GM12872 (cell line): ENCODE measurements at regions not wholly inside any gene's neighbourhood (a gene's known extent, or its start where the extent isn't known, plus 50 kb on each side); places are given as distances from the start of the nearest gene placed in this dataset.

Experiments used
- TF ChIP-seq, protein P1 (sequence below): IDR thresholded peaks from 3 replicates; pipeline ENCODE4 v1.5.1; 2011; ENCODE audit warnings: low read depth, mild to moderate bottlenecking, low read length, moderate library complexity; ENCODE audit not compliant: insufficient read depth

DNA sequence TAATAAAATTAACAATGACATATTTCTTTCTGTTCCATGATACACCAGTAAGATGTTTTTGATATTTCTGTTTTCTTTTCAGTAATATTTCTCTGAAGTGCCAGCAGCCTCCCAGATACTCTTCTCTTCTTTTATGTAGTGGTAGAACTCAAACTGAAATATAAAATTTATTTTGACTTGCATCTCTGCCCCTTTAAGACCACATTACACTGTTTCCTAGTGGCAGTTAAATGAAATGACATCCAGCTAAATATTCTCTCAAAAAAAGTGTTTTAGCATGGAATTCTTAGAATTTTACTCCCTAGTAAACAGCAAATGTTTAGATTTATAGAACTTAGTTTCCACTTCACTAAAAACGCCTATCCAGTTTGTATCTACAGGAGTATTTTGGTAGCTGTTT, 237.2 kb upstream of the MTPN start:
- TF ChIP-seq, protein P1, sequence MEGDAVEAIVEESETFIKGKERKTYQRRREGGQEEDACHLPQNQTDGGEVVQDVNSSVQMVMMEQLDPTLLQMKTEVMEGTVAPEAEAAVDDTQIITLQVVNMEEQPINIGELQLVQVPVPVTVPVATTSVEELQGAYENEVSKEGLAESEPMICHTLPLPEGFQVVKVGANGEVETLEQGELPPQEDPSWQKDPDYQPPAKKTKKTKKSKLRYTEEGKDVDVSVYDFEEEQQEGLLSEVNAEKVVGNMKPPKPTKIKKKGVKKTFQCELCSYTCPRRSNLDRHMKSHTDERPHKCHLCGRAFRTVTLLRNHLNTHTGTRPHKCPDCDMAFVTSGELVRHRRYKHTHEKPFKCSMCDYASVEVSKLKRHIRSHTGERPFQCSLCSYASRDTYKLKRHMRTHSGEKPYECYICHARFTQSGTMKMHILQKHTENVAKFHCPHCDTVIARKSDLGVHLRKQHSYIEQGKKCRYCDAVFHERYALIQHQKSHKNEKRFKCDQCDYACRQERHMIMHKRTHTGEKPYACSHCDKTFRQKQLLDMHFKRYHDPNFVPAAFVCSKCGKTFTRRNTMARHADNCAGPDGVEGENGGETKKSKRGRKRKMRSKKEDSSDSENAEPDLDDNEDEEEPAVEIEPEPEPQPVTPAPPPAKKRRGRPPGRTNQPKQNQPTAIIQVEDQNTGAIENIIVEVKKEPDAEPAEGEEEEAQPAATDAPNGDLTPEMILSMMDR: no peak

DNA sequence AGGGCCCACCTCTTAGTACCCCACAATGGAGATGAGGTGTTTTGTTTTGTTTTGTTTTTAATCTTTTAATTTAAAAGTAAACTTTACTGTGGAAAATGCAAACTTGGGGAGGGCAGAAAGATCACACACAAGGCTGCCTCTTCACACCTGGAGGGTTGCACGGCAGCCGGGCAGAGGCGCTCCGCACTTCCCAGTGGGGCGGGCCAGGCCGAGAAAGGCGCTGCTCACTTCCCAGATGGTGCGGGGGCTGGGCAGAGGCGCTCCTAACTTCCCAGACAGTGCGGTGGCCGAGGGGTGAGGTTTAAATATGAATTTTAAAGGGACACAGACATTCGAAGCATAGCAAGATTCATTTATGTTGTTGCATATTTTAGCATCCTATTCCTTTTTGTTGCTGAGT, 235.9 kb upstream of the MTPN start:
- TF ChIP-seq, protein P1: no peak

DNA sequence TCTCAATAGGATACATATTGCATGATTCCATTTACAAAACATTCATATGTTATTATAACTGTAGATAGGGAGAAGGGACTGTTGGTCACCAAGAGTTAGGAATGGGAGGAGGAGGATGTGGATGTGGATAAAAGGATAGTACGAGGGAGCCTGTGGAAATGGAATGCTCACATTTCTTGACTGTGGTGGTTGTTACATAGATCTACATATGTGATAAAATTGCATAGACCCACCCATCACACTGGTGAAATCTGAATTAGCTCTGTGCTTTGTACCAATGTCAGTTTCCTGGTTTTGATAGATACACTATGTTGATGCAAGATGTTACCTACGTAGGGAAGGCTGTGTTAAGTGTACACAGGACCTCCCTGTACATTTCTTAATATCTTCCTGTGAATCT, 233.5 kb upstream of the MTPN start:
- TF ChIP-seq, protein P1: no peak

DNA sequence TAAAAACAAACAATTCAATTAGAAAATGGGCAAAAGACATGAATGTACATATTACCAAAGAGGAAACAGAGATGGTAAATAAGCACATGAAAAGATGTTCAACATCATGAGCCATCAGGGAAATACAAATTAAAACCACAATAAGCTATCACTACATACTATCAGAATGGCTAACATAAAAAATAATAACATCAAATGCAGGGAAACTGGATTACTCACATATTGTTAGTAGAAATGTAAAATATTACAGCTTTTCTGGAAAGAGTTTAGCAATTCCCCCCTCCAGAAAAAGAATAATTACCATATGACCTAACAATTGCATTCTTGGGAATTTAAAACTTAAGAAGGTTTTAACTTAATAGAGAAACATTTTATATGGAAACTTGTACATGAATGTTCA, 232.9 kb upstream of the MTPN start:
- TF ChIP-seq, protein P1: no peak

DNA sequence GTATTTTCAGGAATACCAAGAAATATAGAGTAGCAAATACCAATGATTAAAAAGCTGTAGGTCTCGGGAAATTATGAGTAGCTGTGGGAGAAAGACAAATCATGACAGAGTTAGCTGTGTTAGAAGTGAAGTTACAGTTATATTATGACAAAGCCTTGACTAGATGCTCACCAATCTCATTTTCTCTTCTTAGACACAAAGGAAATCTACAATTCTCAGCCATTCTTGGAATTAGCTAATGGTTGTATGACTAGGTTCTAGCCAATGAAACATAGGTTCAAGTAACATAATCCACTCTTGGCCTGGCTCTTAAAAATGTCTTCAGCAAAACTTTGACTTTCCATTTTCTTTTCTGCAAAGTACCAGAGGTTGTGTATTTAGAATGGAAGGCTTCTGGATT, 228.8 kb upstream of the MTPN start:
- TF ChIP-seq, protein P1: no peak

DNA sequence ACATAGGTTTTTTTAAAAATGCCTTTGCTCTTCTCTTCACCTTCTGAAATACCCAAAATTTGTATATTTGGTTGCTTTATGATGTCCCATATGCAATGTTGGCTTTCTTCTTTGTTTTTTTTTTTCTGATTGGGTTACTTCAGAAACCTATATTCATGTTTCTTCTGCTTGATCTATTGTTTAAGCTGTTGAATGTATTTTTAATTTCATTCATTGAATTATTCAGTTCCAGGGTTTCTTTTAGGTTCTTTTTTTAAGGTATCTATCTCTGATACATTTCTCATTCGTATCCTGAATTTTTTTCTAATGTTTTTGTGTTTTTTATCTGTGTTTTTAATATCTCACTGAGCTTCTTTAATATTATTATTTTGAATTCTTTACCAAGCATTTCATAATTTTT, 221.0 kb upstream of the MTPN start:
- TF ChIP-seq, protein P1: no peak

DNA sequence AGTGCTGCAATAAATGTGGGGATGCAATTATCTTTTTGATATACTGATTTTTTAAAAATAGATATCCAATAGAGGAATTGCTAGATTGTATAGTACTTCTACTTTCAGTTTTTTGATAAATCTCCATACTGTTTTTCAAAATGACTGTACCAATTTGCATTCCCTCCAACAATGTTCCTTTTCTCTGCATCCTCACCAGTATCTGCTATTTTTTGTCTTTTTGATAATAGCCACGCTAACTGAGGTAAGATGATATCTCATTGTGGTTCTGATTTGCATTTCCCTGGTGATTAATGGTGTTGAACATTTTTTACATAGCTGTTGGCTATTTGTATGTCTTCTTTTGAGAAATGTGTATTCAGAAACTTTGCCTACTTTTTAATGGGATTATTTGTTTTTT, 217.7 kb upstream of the MTPN start:
- TF ChIP-seq, protein P1: no peak

DNA sequence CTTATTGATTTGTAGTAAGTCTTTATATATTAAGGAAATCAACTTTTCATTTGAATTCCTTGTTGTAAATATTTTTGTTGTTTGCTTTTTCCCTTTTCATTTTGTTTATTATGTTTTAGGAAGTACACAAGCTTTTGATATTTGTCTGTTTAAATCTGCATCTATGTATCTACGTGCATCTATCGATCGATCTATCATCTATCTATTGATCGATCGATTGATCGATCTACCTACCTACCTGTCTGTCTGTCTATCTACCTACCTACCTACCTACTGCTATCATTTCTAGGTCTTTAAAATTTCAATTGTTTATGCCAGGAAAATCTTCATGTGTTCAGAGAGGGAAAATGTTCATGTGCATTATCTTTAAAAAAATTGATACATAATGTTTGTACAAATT, 216.8 kb upstream of the MTPN start:
- TF ChIP-seq, protein P1: no peak
